Esophagus muscularis mucosa (tissue), 4 donors: ENCODE measurements at regions not wholly inside any gene's neighbourhood (a gene's known extent, or its start where the extent isn't known, plus 50 kb on each side); places are given as distances from the start of the nearest gene placed in this dataset.

ENCODE experiments used
- DNase-seq: peaks from one replicate; pipeline ENCODE4 v3.0.0-alpha.2; 2017; ENCODE audit errors: extremely low spot score
- H3K27ac ChIP-seq, 4 donors: fragments of 200-600 bp; sonication (generic); replicated peaks in 1 of 4; 1 replicate in 3 of 4; 2 replicates in 1 of 4; pipeline ENCODE4 v1.5.1; 2016 to 2019; ENCODE audit warnings: mild to moderate bottlenecking in 1 of 4
- H3K27me3 ChIP-seq, 4 donors: fragments of 200-600 bp; sonication (generic); one replicate each; pipeline versions ENCODE4 v1.5.1 to v1.6.0; 2016 to 2019
- H3K36me3 ChIP-seq, 4 donors: fragments of 200-600 bp; sonication (generic); one replicate each; pipeline ENCODE4 v1.5.1; 2016 to 2019
- H3K4me1 ChIP-seq, 4 donors: fragments of 200-600 bp; sonication (generic); one replicate each; pipeline ENCODE4 v1.5.1; 2016 to 2019
- H3K4me3 ChIP-seq, 4 donors: fragments of 200-600 bp; sonication (generic); 1 replicate in 2 of 4; 2 replicates in 2 of 4; pipeline ENCODE4 v1.5.1; 2016 to 2019; ENCODE audit warnings: mild to moderate bottlenecking in 4 of 4, moderate library complexity in 1 of 4
- H3K9me3 ChIP-seq, 4 donors: fragments of 200-600 bp; sonication (generic); 1 replicate in 3 of 4; 2 replicates in 1 of 4; pipeline ENCODE4 v1.5.1; 2016 to 2019
- EP300 ChIP-seq: sonication (generic); formaldehyde crosslinking; IDR thresholded peaks from one replicate; pipeline ENCODE4 v1.6.1; 2017; ENCODE audit warnings: antibody characterized with exemption
- POLR2A ChIP-seq: fragments of 450-650 bp; IDR thresholded peaks from one replicate; pipeline ENCODE4 v1.6.1; 2017; ENCODE audit warnings: antibody characterized with exemption, moderate library complexity, mild to moderate bottlenecking, low read depth
- POLR2AphosphoS5 ChIP-seq, 2 donors: sonication (generic); formaldehyde crosslinking; IDR thresholded peaks; one replicate each; pipeline ENCODE4 v1.6.1; 2017; ENCODE audit warnings: antibody characterized with exemption in 2 of 2
- WGBS: methylation state at CpG from one replicate; pipeline ENCODE4 v1.1.5; 2018; 5-methylcytosine and 5-hydroxymethylcytosine counted together
- intact Hi-C: fragments of 100-400 bp; cut with DNase I; formaldehyde crosslinking; loops from one replicate; pipeline ENCODE4 v1.15.1; 2023
- TF ChIP-seq, protein P1 (sequence below), 3 experiments: fragments of 200-600 bp in 2 of 3; fragments of 450-650 bp in 1 of 3; sonication (generic) in 2 of 3; IDR thresholded peaks; one replicate each; pipeline ENCODE4 v1.5.1; 2017 to 2019; ENCODE audit warnings: antibody characterized with exemption in 3 of 3, mild to moderate bottlenecking in 2 of 3, moderate library complexity in 1 of 3

DNA sequence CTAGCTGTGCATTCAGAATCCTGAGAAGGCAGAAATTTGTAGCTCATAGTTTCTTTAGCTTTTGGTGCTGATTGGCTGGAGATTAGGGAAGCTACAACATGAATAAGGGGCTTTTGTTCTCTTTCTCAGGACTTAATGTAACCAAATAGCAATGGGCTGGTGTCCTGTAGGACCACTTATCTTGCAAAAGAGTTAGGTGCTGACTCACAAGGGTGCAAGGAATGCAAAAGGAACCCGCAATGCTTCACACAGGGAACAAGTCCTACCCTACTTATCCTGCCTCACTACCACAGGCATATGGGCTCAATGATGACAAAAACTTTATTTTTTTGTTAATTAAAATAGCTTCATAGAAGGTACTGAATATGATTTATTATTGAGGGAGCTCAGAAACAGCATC lies 541.5 kb downstream of the AMY1C start:
- intact Hi-C loops, result no loop called here
- 82% methylated on average over 1 of the region's 1 CpG for WGBS
- H3K4me1 ChIP-seq, result no peaks in the 10 kb centered on the region
- H3K9me3 ChIP-seq, result no peaks in the 10 kb centered on the region
- no peak overlapping the region for H3K4me3 ChIP-seq
- TF ChIP-seq POLR2A (no peak), POLR2AphosphoS5 (IDR thresholded peaks at IDR 0.05) (no peak), EP300 (no peak)
- TF ChIP-seq, protein P1, sequence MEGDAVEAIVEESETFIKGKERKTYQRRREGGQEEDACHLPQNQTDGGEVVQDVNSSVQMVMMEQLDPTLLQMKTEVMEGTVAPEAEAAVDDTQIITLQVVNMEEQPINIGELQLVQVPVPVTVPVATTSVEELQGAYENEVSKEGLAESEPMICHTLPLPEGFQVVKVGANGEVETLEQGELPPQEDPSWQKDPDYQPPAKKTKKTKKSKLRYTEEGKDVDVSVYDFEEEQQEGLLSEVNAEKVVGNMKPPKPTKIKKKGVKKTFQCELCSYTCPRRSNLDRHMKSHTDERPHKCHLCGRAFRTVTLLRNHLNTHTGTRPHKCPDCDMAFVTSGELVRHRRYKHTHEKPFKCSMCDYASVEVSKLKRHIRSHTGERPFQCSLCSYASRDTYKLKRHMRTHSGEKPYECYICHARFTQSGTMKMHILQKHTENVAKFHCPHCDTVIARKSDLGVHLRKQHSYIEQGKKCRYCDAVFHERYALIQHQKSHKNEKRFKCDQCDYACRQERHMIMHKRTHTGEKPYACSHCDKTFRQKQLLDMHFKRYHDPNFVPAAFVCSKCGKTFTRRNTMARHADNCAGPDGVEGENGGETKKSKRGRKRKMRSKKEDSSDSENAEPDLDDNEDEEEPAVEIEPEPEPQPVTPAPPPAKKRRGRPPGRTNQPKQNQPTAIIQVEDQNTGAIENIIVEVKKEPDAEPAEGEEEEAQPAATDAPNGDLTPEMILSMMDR (IDR thresholded peaks at IDR 0.05), result no peak
- H3K36me3 ChIP-seq, result no peaks in the 10 kb centered on the region
- no peaks in the 10 kb centered on the region for H3K27me3 ChIP-seq
- no peak for DNase-seq
- H3K27ac ChIP-seq, result no peak overlapping the region

DNA sequence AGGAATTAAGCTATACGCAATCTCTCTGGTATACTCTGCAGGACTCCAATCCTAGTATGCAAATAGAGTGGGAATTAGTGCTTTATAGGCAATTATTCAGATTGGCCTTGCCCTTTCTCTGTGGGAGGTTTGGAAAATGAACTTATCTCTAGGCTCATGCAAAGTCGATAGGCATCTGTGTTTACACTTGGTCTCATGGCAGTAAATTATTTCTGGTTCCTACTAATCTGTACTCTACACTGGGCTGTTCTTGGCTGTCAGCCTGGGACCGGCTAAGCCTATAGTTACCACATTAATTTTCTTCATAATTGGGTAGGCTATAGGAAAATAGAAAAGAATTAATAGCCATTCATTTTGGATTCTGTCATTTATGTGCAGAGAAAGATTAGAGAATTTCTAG lies 544.6 kb downstream of the AMY1C start:
- Histone ChIP-seq H3K36me3 (no peaks in the 10 kb centered on the region), H3K4me3 (no peak overlapping the region), H3K27me3 (no peaks in the 10 kb centered on the region), H3K9me3 (no peaks in the 10 kb centered on the region), H3K27ac (no peak overlapping the region), H3K4me1 (no peaks in the 10 kb centered on the region)
- intact Hi-C loops, result no loop called here
- 54% methylated on average over 3 of the region's 3 CpGs for WGBS
- no peak for DNase-seq
- TF ChIP-seq EP300 (no peak), POLR2AphosphoS5 (IDR thresholded peaks at IDR 0.05) (no peak), POLR2A (no peak)
- TF ChIP-seq, protein P1 (IDR thresholded peaks at IDR 0.05), result no peak

DNA sequence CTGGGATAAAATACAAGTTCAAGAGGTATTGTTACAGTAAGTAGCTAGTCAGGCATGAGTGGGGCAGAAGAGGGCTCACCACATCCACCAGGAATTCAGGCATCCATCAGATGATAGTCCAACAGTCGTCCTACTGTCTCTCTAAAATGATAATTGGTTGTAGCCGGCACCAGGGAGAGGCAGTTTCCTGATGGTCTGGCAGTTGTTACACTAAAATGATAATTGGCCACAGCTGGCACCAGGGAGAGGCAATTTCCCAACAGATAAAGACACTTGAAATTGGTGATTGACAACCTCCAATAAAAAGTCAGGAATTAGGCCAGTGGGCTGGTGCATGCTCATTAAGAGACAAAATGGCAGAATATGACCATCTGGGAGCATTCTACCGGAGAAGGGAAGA lies 545.8 kb downstream of the AMY1C start:
- Histone ChIP-seq H3K27ac (no peak overlapping the region), H3K4me3 (no peak overlapping the region), H3K36me3 (no peaks in the 10 kb centered on the region), H3K4me1 (no peaks in the 10 kb centered on the region), H3K27me3 (no peaks in the 10 kb centered on the region), H3K9me3 (no peaks in the 10 kb centered on the region)
- TF ChIP-seq POLR2A (no peak), EP300 (no peak), POLR2AphosphoS5 (IDR thresholded peaks at IDR 0.05) (no peak)
- TF ChIP-seq, protein P1 (IDR thresholded peaks at IDR 0.05), result no peak
- 74% methylated on average over 3 of the region's 3 CpGs for WGBS
- intact Hi-C loops, result no loop called here
- DNase-seq, result no peak

DNA sequence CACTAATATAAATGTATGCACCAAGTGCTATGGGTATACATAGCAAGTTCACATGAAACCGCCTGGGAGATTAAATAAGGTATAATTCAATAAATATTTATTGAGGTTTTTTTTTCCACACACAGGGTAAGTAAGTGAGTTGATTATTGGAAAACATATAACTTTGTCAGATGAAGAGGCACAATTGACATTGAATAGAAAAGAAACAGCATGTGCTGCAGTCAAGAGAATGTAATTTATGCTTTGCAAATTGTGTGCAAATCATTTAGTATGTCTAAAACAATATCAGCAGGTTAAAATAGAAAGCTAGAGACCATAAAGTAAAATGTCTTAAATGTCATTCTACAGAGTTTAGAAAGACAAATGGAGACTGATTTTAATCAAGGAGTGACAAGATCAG lies 560.0 kb downstream of the AMY1C start:
- 90% methylated on average over 1 of the region's 1 CpG for WGBS
- Histone ChIP-seq H3K36me3 (no peaks in the 10 kb centered on the region), H3K27me3 (no peaks in the 10 kb centered on the region), H3K4me3 (no peak overlapping the region), H3K9me3 (no peaks in the 10 kb centered on the region), H3K4me1 (no peaks in the 10 kb centered on the region), H3K27ac (no peak overlapping the region)
- DNase-seq, result no peak
- intact Hi-C loops, result no loop called here
- no peak for TF ChIP-seq EP300
- TF ChIP-seq, protein P1 (IDR thresholded peaks at IDR 0.05), result no peak
- no peak for TF ChIP-seq POLR2AphosphoS5 (IDR thresholded peaks at IDR 0.05)
- no peak for TF ChIP-seq POLR2A

DNA sequence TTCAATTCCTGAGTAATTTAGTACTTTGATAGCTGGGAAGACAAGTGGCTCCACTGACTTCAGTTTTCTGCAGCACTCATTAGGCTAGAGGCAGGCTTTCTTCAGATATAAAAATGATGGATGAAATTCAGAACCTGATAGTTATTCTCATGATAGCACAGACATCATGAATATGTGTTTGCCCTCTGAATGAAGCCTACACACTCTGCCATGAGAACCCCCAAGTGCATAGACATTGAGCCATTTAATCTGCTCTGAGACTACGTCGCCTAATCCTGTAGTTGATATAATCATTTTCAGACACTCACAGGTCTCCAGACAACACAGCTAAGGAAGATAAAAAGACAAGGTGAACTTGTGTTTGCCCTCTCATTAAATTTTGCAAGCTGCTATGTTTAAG lies 566.1 kb downstream of the AMY1C start:
- H3K9me3 ChIP-seq, result no peaks in the 10 kb centered on the region
- WGBS, result 77% methylated on average over 2 of the region's 2 CpGs
- intact Hi-C loops, result no loop called here
- DNase-seq, result no peak
- TF ChIP-seq, protein P1 (IDR thresholded peaks at IDR 0.05), result no peak
- H3K27ac ChIP-seq, result no peak overlapping the region
- no peak overlapping the region for H3K4me3 ChIP-seq
- no peaks in the 10 kb centered on the region for H3K36me3 ChIP-seq
- H3K4me1 ChIP-seq, result no peaks in the 10 kb centered on the region
- no peaks in the 10 kb centered on the region for H3K27me3 ChIP-seq
